ENCODE measurements at regions not wholly inside any gene's neighbourhood (a gene's known extent, or its start where the extent isn't known, plus 50 kb on each side); places are given as distances from the start of the nearest gene placed in this dataset.

- Histone ChIP-seq H3K9me3 (ENCODE audit: low read length) (no peaks in the 10 kb centered on the region), H3K79me2 (ENCODE audit: insufficient read depth, low read depth, low read length) (no peaks in the 10 kb centered on the region), H3K27ac (ENCODE audit: low read depth, low read length, poor library complexity, severe bottlenecking) (no peak overlapping the region), H3K36me3 (ENCODE audit: insufficient read depth, low read length) (no peaks in the 10 kb centered on the region), H4K20me1 (ENCODE audit: insufficient read depth, low read length) (no peaks in the 10 kb centered on the region), H3K4me3 (ENCODE audit: low read depth, low read length, poor library complexity, severe bottlenecking) (no peak overlapping the region), H3K4me1 (ENCODE audit: insufficient read depth, low read length, poor library complexity, severe bottlenecking) (no peaks in the 10 kb centered on the region), H3K4me2 (ENCODE audit: low read length) (no peak overlapping the region), H2AFZ (ENCODE audit: low read length) (no peak overlapping the region), H3K9me2 (ENCODE audit: insufficient read depth, low read length) (no peaks in the 10 kb centered on the region)
- CTCF ChIA-PET (ENCODE audit: unreplicated experiment), result no interaction called here
- BruUV-seq (replicated peaks), result no TSS peak
- intact Hi-C loops (cut with micrococcal nuclease; ENCODE audit: unreplicated experiment), result no loop called here
- no peak for TF ChIP-seq EZH2phosphoT487 (IDR thresholded peaks at IDR 0.05; ENCODE audit: borderline replicate concordance, low read depth, low read length)
- DNase-seq (ENCODE audit: low spot score), result no peak
- POLR2A ChIA-PET, result interaction anchor here (0.7 kb wide), 1 partner anchor 141 kb away, joined by 3 read pairs; no protein-coding TSS in a partner anchor
These were observed 129.8 kb downstream of the TMEM174 start for GRCh38 chr5:73302797-73303147.

- ChIA-PET POLR2A (no interaction called here), CTCF (ENCODE audit: unreplicated experiment) (no interaction called here)
- Histone ChIP-seq H3K4me1 (ENCODE audit: insufficient read depth, low read length, poor library complexity, severe bottlenecking) (no peaks in the 10 kb centered on the region), H3K36me3 (ENCODE audit: insufficient read depth, low read length) (no peaks in the 10 kb centered on the region), H3K4me3 (ENCODE audit: low read depth, low read length, poor library complexity, severe bottlenecking) (no peak overlapping the region), H3K27ac (ENCODE audit: low read depth, low read length, poor library complexity, severe bottlenecking) (no peak overlapping the region), H3K79me2 (ENCODE audit: insufficient read depth, low read depth, low read length) (no peaks in the 10 kb centered on the region), H4K20me1 (ENCODE audit: insufficient read depth, low read length) (no peaks in the 10 kb centered on the region), H3K9me2 (ENCODE audit: insufficient read depth, low read length) (no peaks in the 10 kb centered on the region), H3K4me2 (ENCODE audit: low read length) (no peak overlapping the region), H2AFZ (ENCODE audit: low read length) (no peak overlapping the region), H3K9me3 (ENCODE audit: low read length) (no peaks in the 10 kb centered on the region)
- no peak for DNase-seq (ENCODE audit: low spot score)
- no TSS peak for BruUV-seq (replicated peaks)
- no peak for TF ChIP-seq CTCF (conservative IDR thresholded peaks at IDR 0.05; ENCODE audit: low read length)
- intact Hi-C loops (cut with micrococcal nuclease; ENCODE audit: unreplicated experiment), result no loop called here
These were observed 128.4 kb downstream of the TMEM174 start for GRCh38 chr5:73301208-73301901.

- Histone ChIP-seq H3K27ac (ENCODE audit: low read depth, low read length, poor library complexity, severe bottlenecking) (no peak overlapping the region), H3K4me2 (ENCODE audit: low read length) (no peak overlapping the region), H3K4me1 (ENCODE audit: insufficient read depth, low read length, poor library complexity, severe bottlenecking) (no peaks in the 10 kb centered on the region), H3K4me3 (ENCODE audit: low read depth, low read length, poor library complexity, severe bottlenecking) (no peak overlapping the region), H3K9me3 (ENCODE audit: low read length) (no peaks in the 10 kb centered on the region), H3K36me3 (ENCODE audit: insufficient read depth, low read length) (no peaks in the 10 kb centered on the region), H4K20me1 (ENCODE audit: insufficient read depth, low read length) (no peaks in the 10 kb centered on the region), H2AFZ (ENCODE audit: low read length) (no peak overlapping the region), H3K9me2 (ENCODE audit: insufficient read depth, low read length) (no peaks in the 10 kb centered on the region), H3K79me2 (ENCODE audit: insufficient read depth, low read depth, low read length) (no peaks in the 10 kb centered on the region)
- CTCF ChIA-PET (ENCODE audit: unreplicated experiment), result no interaction called here
- DNase-seq (ENCODE audit: low spot score), result no peak
- POLR2A ChIA-PET, result no interaction called here
- BruUV-seq (replicated peaks), result no TSS peak
- intact Hi-C loops (cut with micrococcal nuclease; ENCODE audit: unreplicated experiment), result no loop called here
- TF ChIP-seq EZH2phosphoT487 (IDR thresholded peaks at IDR 0.05; ENCODE audit: borderline replicate concordance, low read depth, low read length), result no peak
- no peak for TF ChIP-seq CTCF (conservative IDR thresholded peaks at IDR 0.05; ENCODE audit: low read length)
These were observed 127.6 kb downstream of the TMEM174 start for GRCh38 chr5:73300337-73301207.
